IPS-NIHi7 (cell line): ENCODE measurements at regions not wholly inside any gene's neighbourhood (a gene's known extent, or its start where the extent isn't known, plus 50 kb on each side); places are given as distances from the start of the nearest gene placed in this dataset.
"Not testable (repeated sequence)": the region's sequence is repeated elsewhere in the genome, so short reads cannot be mapped to it uniquely, and the experiment has no call there.

ENCODE experiments used
- DNase-seq: peaks from one replicate; pipeline ENCODE4 v3.0.0; 2012; ENCODE audit warnings: mixed read lengths; ENCODE audit errors: extremely low spot score

DNA sequence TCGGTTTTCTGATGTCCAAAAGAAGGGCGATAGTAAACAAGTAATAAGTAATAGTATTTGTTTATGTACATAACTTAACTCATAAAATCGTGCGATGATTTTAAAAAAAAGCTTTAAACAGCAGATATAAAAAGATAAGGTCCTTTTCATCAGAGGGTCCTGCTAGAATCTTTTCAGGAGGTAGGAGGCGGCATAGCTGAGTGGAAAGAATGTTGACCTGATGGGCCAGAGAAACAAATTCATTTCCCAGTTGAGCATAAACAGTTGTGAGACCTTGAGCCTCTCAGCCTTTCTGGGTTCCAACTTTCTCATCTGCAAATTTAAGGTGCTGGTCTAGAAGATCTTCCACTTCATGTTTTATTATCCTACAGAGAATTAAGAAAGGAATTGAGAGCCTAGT, 173.5 kb downstream of the LACC1 start:
- DNase-seq = no peak

- no peak for DNase-seq
Observed at GRCh38 chr13:44054525-44054924, 174.8 kb downstream of the LACC1 start.

- not testable (repeated sequence) for DNase-seq
Observed at GRCh38 chr13:44055681-44056080, 176.0 kb downstream of the LACC1 start.

- no peak for DNase-seq
Observed at GRCh38 chr13:44058067-44058466, 178.4 kb downstream of the LACC1 start.

DNA sequence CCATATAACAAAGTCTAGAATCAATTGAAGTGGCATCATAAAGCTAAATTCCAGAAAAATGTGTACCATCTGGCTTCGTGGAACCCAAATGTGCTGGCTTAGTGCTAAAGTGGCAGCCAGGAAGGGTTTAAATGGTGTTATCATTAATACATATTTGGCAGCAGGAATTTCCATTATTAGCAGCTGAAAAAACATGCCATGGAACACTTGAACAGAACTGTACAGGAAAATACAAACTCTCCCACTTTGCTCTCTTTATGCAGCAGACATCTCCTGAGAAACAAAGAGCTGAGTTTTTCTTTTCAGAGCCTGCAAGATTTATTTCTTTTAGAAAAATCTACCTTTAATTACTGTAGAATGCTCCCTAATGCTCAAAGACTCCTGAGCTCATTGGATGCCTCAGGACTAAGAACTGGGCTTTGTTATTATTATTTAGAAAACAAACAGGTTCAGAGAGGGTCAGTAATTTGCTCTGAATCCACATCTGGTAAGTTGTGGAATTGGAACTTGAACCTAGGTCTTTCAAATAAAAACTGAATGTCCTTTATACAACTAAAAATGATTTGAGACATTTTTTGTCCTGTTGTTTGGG, 179.0 kb downstream of the LACC1 start:
- DNase-seq = no peak

DNA sequence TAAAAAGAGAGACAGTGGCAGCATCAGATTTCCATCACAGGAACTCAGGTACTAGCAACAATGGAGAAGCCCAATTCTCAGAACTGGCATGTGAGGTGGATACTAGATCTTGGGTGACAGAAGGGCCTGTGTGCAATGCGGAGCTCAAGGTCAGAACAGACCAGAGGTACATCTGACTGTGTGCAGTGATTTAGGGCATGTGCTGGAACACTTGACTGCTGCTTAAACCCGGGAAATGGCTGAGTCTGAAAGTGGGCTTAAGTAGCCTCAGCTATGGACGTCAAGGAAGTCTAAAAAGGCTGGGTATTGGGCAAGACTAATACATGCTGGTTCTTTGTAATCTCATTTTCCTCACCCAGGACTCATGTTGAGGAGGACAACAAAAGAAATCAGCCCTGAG, 182.2 kb downstream of the LACC1 start:
- DNase-seq = no peak

GRCh38 chr13:44063467-44063866, 183.8 kb downstream of the LACC1 start:
- DNase-seq = no peak

GRCh38 chr13:44063881-44064280, 184.2 kb downstream of the LACC1 start:
- no peak for DNase-seq

- no peak for DNase-seq
Observed at GRCh38 chr13:44064357-44064756, 184.7 kb downstream of the LACC1 start.

DNA sequence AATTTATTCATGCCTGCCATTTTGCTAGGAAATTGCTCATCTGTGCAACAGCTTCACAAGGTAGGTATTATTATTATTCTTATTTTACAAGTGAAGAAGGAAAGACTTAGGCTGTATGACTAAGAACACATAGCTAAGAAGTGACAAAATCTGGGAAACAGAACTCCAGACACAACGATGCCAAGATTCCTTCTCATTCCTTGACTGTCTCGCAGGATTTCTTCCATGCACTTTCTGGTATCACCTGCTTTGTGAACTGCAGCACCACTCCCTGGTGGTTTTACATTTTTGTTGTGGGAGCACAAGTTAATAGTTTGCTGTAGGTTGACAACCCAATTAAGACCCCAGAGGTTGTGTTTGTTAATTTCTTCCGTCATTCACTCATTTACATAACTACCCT, 188.5 kb downstream of the LACC1 start:
- DNase-seq = no peak

DNA sequence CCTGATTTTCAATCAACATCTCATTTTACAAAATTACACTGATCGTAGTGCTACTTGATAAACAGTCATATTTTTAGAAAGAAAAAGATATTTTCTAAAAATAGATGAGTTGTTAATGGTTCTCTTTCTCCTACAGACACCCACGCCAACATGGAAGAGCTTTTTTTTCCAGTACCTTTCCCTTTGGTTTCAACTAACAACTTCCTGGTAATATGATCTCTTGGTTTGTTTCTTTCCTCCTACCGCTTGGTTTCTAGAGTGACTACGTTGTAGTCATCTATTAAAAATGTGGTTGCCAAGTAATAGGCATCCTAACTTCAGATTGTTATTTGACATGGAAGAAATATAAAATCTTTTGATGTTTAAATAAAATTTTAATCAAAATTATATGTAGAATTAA, 189.0 kb downstream of the LACC1 start:
- DNase-seq = no peak

GRCh38 chr13:44072536-44072935, 192.8 kb downstream of the LACC1 start:
- no peak for DNase-seq

- no peak for DNase-seq
Observed at GRCh38 chr13:44074611-44075010, 194.9 kb downstream of the LACC1 start.

DNA sequence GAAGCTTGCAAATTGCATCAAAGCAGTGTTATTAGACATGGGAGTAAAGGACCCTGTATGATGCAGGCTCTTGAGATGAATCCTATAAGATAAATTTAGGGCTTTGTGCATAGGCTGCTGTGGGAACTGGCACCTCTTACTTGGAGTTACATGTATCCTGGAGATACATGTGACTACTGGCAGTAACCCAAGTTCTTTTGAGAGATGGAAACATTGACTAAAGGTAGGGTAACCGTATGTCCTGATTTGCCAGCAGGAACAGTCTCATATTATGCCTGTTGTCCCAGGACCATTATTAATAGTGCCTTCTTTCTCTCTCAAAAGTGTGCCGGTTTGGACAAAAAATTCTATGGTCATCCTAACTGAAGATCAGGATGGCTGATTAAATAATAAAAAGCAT, 195.4 kb downstream of the LACC1 start:
- DNase-seq = no peak

DNA sequence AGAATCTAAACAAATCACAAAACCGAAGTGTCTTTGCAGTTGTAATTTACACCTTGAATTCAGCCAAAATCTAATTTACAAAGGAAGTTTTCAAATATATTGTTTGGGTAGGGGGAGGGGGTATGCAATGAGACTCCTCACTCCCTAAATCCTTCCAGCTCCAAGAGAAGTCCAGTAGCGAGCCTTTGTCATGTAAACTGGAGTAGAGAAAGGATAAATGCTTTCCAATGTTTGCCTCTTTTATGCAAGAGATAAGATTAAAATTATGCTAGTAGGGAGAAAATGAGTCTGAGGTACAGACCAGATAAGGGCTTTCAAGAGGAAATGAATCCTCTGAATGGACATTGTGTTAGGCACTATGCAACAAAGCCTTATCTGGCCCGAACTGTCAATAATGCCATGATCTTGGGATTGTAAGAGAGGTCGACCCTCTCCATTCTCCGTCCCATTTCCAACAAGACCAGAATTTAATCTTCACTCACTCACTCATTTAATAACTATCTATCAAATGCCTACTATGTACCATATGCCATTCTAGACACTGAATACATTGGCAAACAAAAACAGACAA, 199.2 kb downstream of the LACC1 start:
- DNase-seq = peak; percentile 46

- no peak for DNase-seq
Observed at GRCh38 chr13:44079413-44080205, 199.9 kb downstream of the LACC1 start.

DNA sequence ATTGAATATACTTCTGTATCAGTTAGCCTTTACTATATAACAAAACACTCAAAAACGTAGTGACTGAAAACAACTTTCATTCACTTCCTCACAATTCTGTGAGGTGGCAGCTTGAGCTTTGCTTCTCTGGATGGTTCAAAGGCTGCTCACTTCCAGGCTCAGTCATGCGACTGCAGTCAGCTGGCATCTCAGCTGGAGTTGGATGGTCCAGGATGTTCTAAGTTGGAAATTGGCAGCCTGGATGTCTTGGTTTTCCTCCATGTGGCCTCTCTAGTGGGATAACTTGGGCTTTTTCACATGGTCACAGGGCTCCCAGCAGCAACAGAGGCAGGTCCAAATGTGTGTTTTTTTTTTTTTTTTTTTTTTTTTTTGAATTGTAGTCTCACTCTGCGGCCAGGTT, 204.4 kb downstream of the LACC1 start:
- no peak for DNase-seq

DNA sequence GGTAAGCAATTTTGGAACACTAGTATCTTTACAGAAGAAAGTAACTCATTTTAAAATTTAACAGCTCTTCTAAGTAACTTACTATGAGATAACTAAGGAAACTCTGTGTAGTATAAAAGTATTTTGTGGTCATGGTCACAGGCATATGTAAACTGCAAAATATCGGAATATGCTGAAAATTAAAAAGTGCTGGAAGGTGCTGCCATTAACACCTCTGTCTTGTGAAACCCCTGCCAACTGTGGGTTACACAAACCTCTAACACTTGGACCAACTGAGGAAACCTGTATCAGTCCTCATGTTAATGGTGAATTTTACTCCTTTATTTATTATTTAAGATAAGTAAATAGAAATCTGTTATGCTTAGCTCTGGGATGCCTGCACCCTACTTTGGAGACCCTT, 206.7 kb downstream of the LACC1 start:
- DNase-seq = no peak

- DNase-seq = no peak
Observed at GRCh38 chr13:44088411-44088810, 208.7 kb downstream of the LACC1 start.

GRCh38 chr13:44088991-44089413, 209.3 kb downstream of the LACC1 start:
- DNase-seq = no peak

- DNase-seq = no peak
Observed at GRCh38 chr13:44089452-44089851, 209.7 kb downstream of the LACC1 start.

DNA sequence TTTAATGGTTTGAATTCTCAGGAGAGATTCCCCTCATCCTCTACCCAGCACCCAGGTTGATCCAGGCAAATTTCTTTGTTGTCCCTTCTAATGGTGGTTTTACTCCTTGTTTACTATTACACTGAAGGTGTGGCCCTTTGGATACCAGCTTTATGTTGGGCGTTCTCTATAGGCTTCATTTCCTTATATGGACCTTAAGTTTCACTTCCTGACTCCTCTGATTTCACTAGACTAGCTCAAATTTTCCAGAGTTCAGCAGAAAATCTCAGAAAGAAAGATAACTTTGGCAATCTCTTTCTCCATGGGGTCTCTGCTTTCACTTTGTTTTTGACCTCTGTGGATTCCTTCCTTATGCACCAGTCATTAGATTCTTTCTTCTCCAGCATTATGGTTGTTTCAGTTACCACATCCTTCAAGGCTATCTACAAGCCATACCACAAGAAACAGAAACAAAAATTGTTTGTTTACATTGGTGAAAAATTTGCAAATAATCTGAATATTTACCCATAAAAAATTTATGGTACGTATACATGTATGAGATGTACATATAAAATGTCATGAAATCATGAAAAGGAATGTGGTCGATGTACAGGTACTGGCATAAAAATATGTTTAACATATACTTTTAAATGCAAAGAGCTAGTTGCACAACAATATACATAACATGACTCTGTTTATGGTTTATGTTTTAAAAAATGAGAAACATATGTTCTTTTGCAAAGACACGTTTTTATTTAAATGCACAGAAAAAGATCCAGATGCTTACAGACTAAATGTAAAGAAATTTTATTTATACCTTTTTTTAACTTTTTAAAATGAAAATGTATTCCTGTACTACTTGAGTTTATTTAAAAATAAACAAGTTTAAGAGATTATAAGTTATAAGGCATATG, 212.6 kb downstream of the LACC1 start:
- DNase-seq = no peak
